ENCODE measurements at regions not wholly inside any gene's neighbourhood (a gene's known extent, or its start where the extent isn't known, plus 50 kb on each side); places are given as distances from the start of the nearest gene placed in this dataset.
"Not testable (repeated sequence)": the region's sequence is repeated elsewhere in the genome, so short reads cannot be mapped to it uniquely, and the experiment has no call there.

GRCh38 chr12:73841963-73842362 is 695.7 kb upstream of the ATXN7L3B start:
- no peaks in the 10 kb centered on the region for H3K4me1 ChIP-seq (ENCODE audit: insufficient read depth, low read length, poor library complexity, severe bottlenecking)
- BruUV-seq (replicated peaks) = no TSS peak
- intact Hi-C loops (cut with micrococcal nuclease; ENCODE audit: unreplicated experiment) = loop anchor here (10.0 kb wide), 1 partner anchor 57 kb away; no protein-coding TSS in a partner anchor
- H3K36me3 ChIP-seq (ENCODE audit: insufficient read depth, low read length, poor library complexity, severe bottlenecking) = no peaks in the 10 kb centered on the region
- no peaks in the 10 kb centered on the region for H3K27me3 ChIP-seq (replicated peaks; ENCODE audit: insufficient read depth, low read depth, low read length, poor library complexity)
- no peaks in the 10 kb centered on the region for H3K9me3 ChIP-seq (ENCODE audit: low read depth, low read length, poor library complexity, severe bottlenecking)
- TF ChIP-seq EZH2 (IDR thresholded peaks at IDR 0.05; ENCODE audit: borderline replicate concordance, low read depth, low read length, poor library complexity, severe bottlenecking) = no peak
- no peak overlapping the region for H3K4me3 ChIP-seq (ENCODE audit: low read depth, low read length, poor library complexity, severe bottlenecking)
- ChIA-PET POLR2A (ENCODE audit: low non-redundant PET) (no interaction called here), CTCF (no interaction called here)
- DNase-seq (ENCODE audit: low spot score) = no peak
- no peak overlapping the region for H3K27ac ChIP-seq (ENCODE audit: low read depth, low read length, poor library complexity, severe bottlenecking)

GRCh38 chr12:73863546-73863945 is 674.1 kb upstream of the ATXN7L3B start:
- BruUV-seq (replicated peaks) = no TSS peak
- CTCF ChIA-PET = no interaction called here

GRCh38 chr12:73867147-73867546 is 670.5 kb upstream of the ATXN7L3B start:
- intact Hi-C loops (cut with micrococcal nuclease; ENCODE audit: unreplicated experiment) = no loop called here
- POLR2A ChIA-PET (ENCODE audit: low non-redundant PET) = no interaction called here
- no peak for DNase-seq (ENCODE audit: low spot score)

More at GRCh38 chr12:73863546-73863945, 674.1 kb upstream of the ATXN7L3B start:
- DNase-seq (ENCODE audit: low spot score) = peak; percentile 10
- Histone ChIP-seq H3K4me3 (ENCODE audit: low read depth, low read length, poor library complexity, severe bottlenecking) (no peak overlapping the region), H3K27ac (ENCODE audit: low read depth, low read length, poor library complexity, severe bottlenecking) (no peak overlapping the region), H3K9me3 (ENCODE audit: low read depth, low read length, poor library complexity, severe bottlenecking) (no peaks in the 10 kb centered on the region), H3K4me1 (ENCODE audit: insufficient read depth, low read length, poor library complexity, severe bottlenecking) (no peaks in the 10 kb centered on the region), H3K36me3 (ENCODE audit: insufficient read depth, low read length, poor library complexity, severe bottlenecking) (no peaks in the 10 kb centered on the region), H3K27me3 (replicated peaks; ENCODE audit: insufficient read depth, low read depth, low read length, poor library complexity) (no peaks in the 10 kb centered on the region)
- intact Hi-C loops (cut with micrococcal nuclease; ENCODE audit: unreplicated experiment) = no loop called here
- TF ChIP-seq EZH2 (IDR thresholded peaks at IDR 0.05; ENCODE audit: borderline replicate concordance, low read depth, low read length, poor library complexity, severe bottlenecking) (no peak), CTCF (conservative IDR thresholded peaks at IDR 0.05; ENCODE audit: low read depth, low read length) (no peak)
- POLR2A ChIA-PET (ENCODE audit: low non-redundant PET) = no interaction called here

GRCh38 chr12:73877291-73877690 is 660.3 kb upstream of the ATXN7L3B start:
- CTCF ChIA-PET; DNase-seq (ENCODE audit: low spot score); H3K9me3 ChIP-seq (ENCODE audit: low read depth, low read length, poor library complexity, severe bottlenecking); H3K4me3 ChIP-seq (ENCODE audit: low read depth, low read length, poor library complexity, severe bottlenecking); H3K4me1 ChIP-seq (ENCODE audit: insufficient read depth, low read length, poor library complexity, severe bottlenecking); intact Hi-C loops (cut with micrococcal nuclease; ENCODE audit: unreplicated experiment); POLR2A ChIA-PET (ENCODE audit: low non-redundant PET); H3K27me3 ChIP-seq (replicated peaks; ENCODE audit: insufficient read depth, low read depth, low read length, poor library complexity); BruUV-seq (replicated peaks); H3K36me3 ChIP-seq (ENCODE audit: insufficient read depth, low read length, poor library complexity, severe bottlenecking); H3K27ac ChIP-seq (ENCODE audit: low read depth, low read length, poor library complexity, severe bottlenecking): not testable (repeated sequence)

More at GRCh38 chr12:73867147-73867546, 670.5 kb upstream of the ATXN7L3B start:
- Histone ChIP-seq H3K4me1 (ENCODE audit: insufficient read depth, low read length, poor library complexity, severe bottlenecking) (peaks cover 4% of the 10 kb centered on the region), H3K36me3 (ENCODE audit: insufficient read depth, low read length, poor library complexity, severe bottlenecking) (no peaks in the 10 kb centered on the region), H3K4me3 (ENCODE audit: low read depth, low read length, poor library complexity, severe bottlenecking) (no peak overlapping the region), H3K27ac (ENCODE audit: low read depth, low read length, poor library complexity, severe bottlenecking) (no peak overlapping the region), H3K27me3 (replicated peaks; ENCODE audit: insufficient read depth, low read depth, low read length, poor library complexity) (no peaks in the 10 kb centered on the region), H3K9me3 (ENCODE audit: low read depth, low read length, poor library complexity, severe bottlenecking) (no peaks in the 10 kb centered on the region)
- no TSS peak for BruUV-seq (replicated peaks)
- CTCF ChIA-PET = no interaction called here
- TF ChIP-seq EZH2 (IDR thresholded peaks at IDR 0.05; ENCODE audit: borderline replicate concordance, low read depth, low read length, poor library complexity, severe bottlenecking) (no peak), CTCF (conservative IDR thresholded peaks at IDR 0.05; ENCODE audit: low read depth, low read length) (no peak)

All from A673 (cell line).